MM.1S (cell line): ENCODE measurements at regions not wholly inside any gene's neighbourhood (a gene's known extent, or its start where the extent isn't known, plus 50 kb on each side); places are given as distances from the start of the nearest gene placed in this dataset.

ENCODE experiments used
- DNase-seq: peaks from one replicate; pipeline ENCODE4 v3.0.0-alpha.2; 2015
- H2AFZ ChIP-seq: fragments of 300-600 bp; sonication (generic); 2 replicates; pipeline ENCODE4 v1.6.0; 2016; ENCODE audit warnings: antibody characterized with exemption, low read length
- H3F3A ChIP-seq: fragments of 300-600 bp; sonication (generic); 2 replicates; pipeline ENCODE4 v1.6.1; 2016; ENCODE audit warnings: mild to moderate bottlenecking, antibody characterized with exemption, low read length, moderate library complexity, mixed read lengths; ENCODE audit not compliant: insufficient read depth
- H3K27ac ChIP-seq: fragments of 300-600 bp; sonication (generic); 2 replicates; pipeline ENCODE4 v1.5.1; 2016; ENCODE audit warnings: mild to moderate bottlenecking, low read length
- H3K27me3 ChIP-seq: fragments of 300-600 bp; sonication (generic); replicated peaks from 2 replicates; pipeline ENCODE4 v1.6.0; 2016; ENCODE audit warnings: low read length; ENCODE audit not compliant: insufficient read depth
- H3K36me3 ChIP-seq: fragments of 300-600 bp; sonication (generic); replicated peaks from 2 replicates; pipeline ENCODE4 v1.6.1; 2016; ENCODE audit warnings: mild to moderate bottlenecking, low read length, mixed read lengths; ENCODE audit not compliant: insufficient read depth
- H3K4me1 ChIP-seq: fragments of 300-600 bp; sonication (generic); 2 replicates; pipeline ENCODE4 v1.6.1; 2016; ENCODE audit warnings: low read length, mixed read lengths
- H3K4me2 ChIP-seq: fragments of 300-600 bp; sonication (generic); 2 replicates; pipeline ENCODE4 v1.6.0; 2016; ENCODE audit warnings: low read depth, low read length
- H3K4me3 ChIP-seq: fragments of 300-600 bp; sonication (generic); 2 replicates; pipeline ENCODE4 v1.5.1; 2016; ENCODE audit warnings: low read length, mixed read lengths
- H3K79me2 ChIP-seq: fragments of 300-600 bp; sonication (generic); 2 replicates; pipeline ENCODE4 v1.6.1; 2016; ENCODE audit warnings: mixed run types, low read length, mixed read lengths
- H3K9ac ChIP-seq: fragments of 300-600 bp; sonication (generic); 2 replicates; pipeline ENCODE4 v1.6.1; 2016; ENCODE audit warnings: low read length, mixed read lengths
- H3K9me2 ChIP-seq: fragments of 300-600 bp; sonication (generic); replicated peaks from 2 replicates; pipeline ENCODE4 v1.6.1; 2016; ENCODE audit warnings: mild to moderate bottlenecking, low read length, mixed read lengths; ENCODE audit not compliant: insufficient read depth
- H3K9me3 ChIP-seq: fragments of 300-600 bp; sonication (generic); replicated peaks from 2 replicates; pipeline ENCODE4 v1.6.1; 2016; ENCODE audit warnings: mild to moderate bottlenecking, low read length, mixed read lengths; ENCODE audit not compliant: insufficient read depth
- H4K20me1 ChIP-seq: fragments of 300-600 bp; sonication (generic); 2 replicates; pipeline ENCODE4 v1.6.1; 2016; ENCODE audit warnings: mild to moderate bottlenecking, low read length, moderate library complexity, mixed read lengths; ENCODE audit not compliant: insufficient read depth
- CTCF ChIP-seq: fragments of 300-600 bp; sonication (generic); IDR thresholded peaks from 2 replicates; pipeline ENCODE4 v1.5.1; 2016; ENCODE audit warnings: antibody characterized with exemption, low read length, mixed read lengths
- EZH2 ChIP-seq: fragments of 300-600 bp; sonication (generic); optimal IDR thresholded peaks from 2 replicates; pipeline ENCODE3; 2017; ENCODE audit warnings: low read depth, mild to moderate bottlenecking, antibody characterized with exemption, low read length, mixed read lengths
- EZH2phosphoT487 ChIP-seq: fragments of 300-600 bp; sonication (generic); IDR thresholded peaks from 2 replicates; pipeline ENCODE4 v1.6.1; 2018; ENCODE audit warnings: antibody characterized with exemption, low read length

GRCh38 chr11:19552656-19553260, 159.9 kb upstream of the NAV2 start:
- no peaks in the 10 kb centered on the region for H3K27me3 ChIP-seq
- no peak for DNase-seq
- H3F3A ChIP-seq: no peaks in the 10 kb centered on the region
- no peak overlapping the region for H3K4me2 ChIP-seq
- peaks cover 32% of the 10 kb centered on the region for H3K79me2 ChIP-seq
- H2AFZ ChIP-seq: no peak overlapping the region
- peaks cover 27% of the 10 kb centered on the region for H3K4me1 ChIP-seq
- no peak for TF ChIP-seq EZH2
- no peak overlapping the region for H3K9ac ChIP-seq
- no peaks in the 10 kb centered on the region for H3K36me3 ChIP-seq
- no peaks in the 10 kb centered on the region for H3K9me3 ChIP-seq
- no peaks in the 10 kb centered on the region for H4K20me1 ChIP-seq
- no peak overlapping the region for H3K4me3 ChIP-seq
- no peaks in the 10 kb centered on the region for H3K9me2 ChIP-seq
- H3K27ac ChIP-seq: no peak overlapping the region

DNA sequence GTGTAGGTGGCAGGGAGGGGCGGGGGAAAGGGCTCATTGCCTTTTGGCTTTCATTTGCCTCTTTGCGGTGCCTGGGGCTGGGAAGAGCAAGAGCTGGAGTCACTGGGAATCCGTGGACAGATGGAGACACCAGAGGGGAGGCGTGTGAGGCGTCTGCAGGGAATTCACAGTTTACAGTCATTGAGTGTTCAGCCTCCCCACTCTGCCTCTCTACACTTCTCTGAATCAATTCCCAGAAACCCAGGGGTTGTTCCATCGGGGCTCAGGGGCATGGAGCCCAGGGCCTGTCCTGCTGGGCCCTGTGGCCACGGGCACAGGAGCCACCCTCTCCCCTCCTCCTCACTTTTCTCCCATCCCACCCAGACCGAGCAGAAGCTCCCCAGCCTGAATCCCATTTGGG, 160.5 kb upstream of the NAV2 start:
- Histone ChIP-seq H3K79me2 (peaks cover 38% of the 10 kb centered on the region), H3K4me2 (no peak overlapping the region), H3K27me3 (no peaks in the 10 kb centered on the region), H3K4me3 (no peak overlapping the region), H2AFZ (no peak overlapping the region), H3K27ac (no peak overlapping the region; the same call in 1 of the 2 replicates), H4K20me1 (no peaks in the 10 kb centered on the region), H3K36me3 (no peaks in the 10 kb centered on the region), H3K4me1 (peaks cover 27% of the 10 kb centered on the region), H3K9ac (no peak overlapping the region), H3K9me3 (no peaks in the 10 kb centered on the region), H3F3A (no peaks in the 10 kb centered on the region), H3K9me2 (no peaks in the 10 kb centered on the region)
- DNase-seq: no peak
- TF ChIP-seq EZH2phosphoT487: no peak
- no peak for TF ChIP-seq CTCF
- TF ChIP-seq EZH2: no peak

- peaks cover 38% of the 10 kb centered on the region for H3K79me2 ChIP-seq
- no peaks in the 10 kb centered on the region for H3K36me3 ChIP-seq
- peaks cover 27% of the 10 kb centered on the region for H3K4me1 ChIP-seq
- no peaks in the 10 kb centered on the region for H4K20me1 ChIP-seq
- no peaks in the 10 kb centered on the region for H3F3A ChIP-seq
- H3K9me2 ChIP-seq: no peaks in the 10 kb centered on the region
- no peak overlapping the region for H3K4me3 ChIP-seq
- H3K4me2 ChIP-seq: peak overlapping the region; percentile 38
- DNase-seq: peak; percentile 35
- no peaks in the 10 kb centered on the region for H3K27me3 ChIP-seq
- peak overlapping the region; percentile 36; the same call in 1 of the 2 replicates for H3K27ac ChIP-seq
- no peaks in the 10 kb centered on the region for H3K9me3 ChIP-seq
- no peak overlapping the region for H2AFZ ChIP-seq
- no peak for TF ChIP-seq EZH2
- TF ChIP-seq CTCF: no peak
- TF ChIP-seq EZH2phosphoT487: no peak
- H3K9ac ChIP-seq: no peak overlapping the region
These were observed 161.2 kb upstream of the NAV2 start for GRCh38 chr11:19551457-19551856.

DNA sequence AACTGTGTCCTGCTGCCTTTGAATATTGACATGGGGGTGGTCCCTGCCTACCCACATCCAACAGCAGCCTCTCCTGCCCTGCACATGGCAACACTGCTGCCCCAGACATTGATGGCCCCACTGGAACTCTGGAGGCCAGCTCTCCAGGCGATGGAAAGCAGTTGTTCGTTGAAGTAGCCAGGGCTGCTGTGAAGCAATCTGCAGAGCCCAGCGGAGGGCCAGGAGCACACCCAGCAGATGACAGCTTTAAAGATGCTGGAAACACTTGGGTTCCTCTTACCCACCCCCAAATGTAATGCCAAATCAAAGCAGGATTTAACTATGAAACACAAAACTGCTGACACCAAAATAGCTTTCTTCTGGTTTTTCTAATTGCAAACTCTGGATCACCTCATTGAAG, 165.6 kb upstream of the NAV2 start:
- H2AFZ ChIP-seq: no peak overlapping the region
- no peak overlapping the region for H3K27ac ChIP-seq
- H3F3A ChIP-seq: no peaks in the 10 kb centered on the region
- no peak overlapping the region for H3K4me3 ChIP-seq
- no peaks in the 10 kb centered on the region for H3K9me3 ChIP-seq
- no peak for DNase-seq
- no peaks in the 10 kb centered on the region for H4K20me1 ChIP-seq
- H3K9ac ChIP-seq: no peak overlapping the region
- H3K4me1 ChIP-seq: peaks cover 13% of the 10 kb centered on the region
- no peaks in the 10 kb centered on the region for H3K27me3 ChIP-seq
- TF ChIP-seq CTCF (no peak), EZH2 (no peak), EZH2phosphoT487 (no peak)
- H3K36me3 ChIP-seq: no peaks in the 10 kb centered on the region
- H3K4me2 ChIP-seq: no peak overlapping the region
- H3K9me2 ChIP-seq: no peaks in the 10 kb centered on the region
- peaks cover 35% of the 10 kb centered on the region for H3K79me2 ChIP-seq
